ENCODE measurements at regions not wholly inside any gene's neighbourhood (a gene's known extent, or its start where the extent isn't known, plus 50 kb on each side); places are given as distances from the start of the nearest gene placed in this dataset.

GRCh38 chrX:110588164-110588563, 207.5 kb downstream of the CHRDL1 start:
- 0% methylated on average over 2 of the region's 2 CpGs for WGBS (ENCODE audit: insufficient coverage, low coverage, missing lambda C conversion rate)
- Histone ChIP-seq H3K9me1 (ENCODE audit: control insufficient read depth, insufficient read depth, low read length) (no peaks in the 10 kb centered on the region), H3K4me3 (no peak overlapping the region), H3K36me3 (ENCODE audit: control insufficient read depth, insufficient read depth, low read length) (no peaks in the 10 kb centered on the region), H3K27me3 (ENCODE audit: control insufficient read depth in 2 of 2, insufficient read depth in 2 of 2, low read length in 2 of 2) (no peaks in the 10 kb centered on the region), H3K9me3 (replicated peaks; ENCODE audit: control insufficient read depth, insufficient read depth, low read depth, low read length) (no peaks in the 10 kb centered on the region), H4K20me1 (replicated peaks; ENCODE audit: control insufficient read depth, insufficient read depth, low read length) (no peaks in the 10 kb centered on the region), H3K9ac (ENCODE audit: insufficient read depth in 1 of 2, low read depth in 2 of 2, low read length in 2 of 2) (no peak overlapping the region), H3K4me1 (replicated peaks in 1 of 2; ENCODE audit: control insufficient read depth in 2 of 2, insufficient read depth in 2 of 2, low read length in 2 of 2) (no peaks in the 10 kb centered on the region), H2AFZ (ENCODE audit: low read depth, low read length) (no peak overlapping the region), H3K79me2 (ENCODE audit: control insufficient read depth, insufficient read depth, low read length) (no peaks in the 10 kb centered on the region), H3K27ac (ENCODE audit: extremely low read depth, low read depth, low read length) (no peak overlapping the region), H3K4me2 (ENCODE audit: insufficient read depth, low read length) (no peak overlapping the region)
- in situ Hi-C loops (cut with MboI), result no loop called here
- FAIRE-seq, result no peak
- BruUV-seq (replicated peaks), result no TSS peak
- intact Hi-C loops (cut with micrococcal nuclease), result no loop called here
- ATAC-seq, result no peak
- DNase-seq (ENCODE audit: extremely low read depth in 1 of 4, low spot score in 3 of 4), result no peak
- CTCF ChIA-PET (ENCODE audit: low intra/inter-chr PET ratio), result no interaction called here
- POLR2A ChIA-PET, result no interaction called here
- no peak for TF ChIP-seq DDX20 (tag; IDR thresholded peaks at IDR 0.05; ENCODE audit: low read depth)
- TF ChIP-seq ZNF740 (CRISPR knock-in tag; IDR thresholded peaks at IDR 0.05), result no peak
- no peak for TF ChIP-seq ZNF740 (tag; IDR thresholded peaks at IDR 0.05)
- TF ChIP-seq BRD4 (IDR thresholded peaks at IDR 0.05), result no peak
- no peak for TF ChIP-seq POLR2G (IDR thresholded peaks at IDR 0.05; ENCODE audit: low read depth, low read length)
- TF ChIP-seq EP400 (IDR thresholded peaks at IDR 0.05), result no peak
- no peak for TF ChIP-seq CAMTA2 (CRISPR knock-in tag; conservative IDR thresholded peaks at IDR 0.05)
- TF ChIP-seq NR0B1 (IDR thresholded peaks at IDR 0.05; ENCODE audit: partially characterized antibody), result no peak
- no peak for TF ChIP-seq HDAC8 (tag; IDR thresholded peaks at IDR 0.05)
